ENCODE measurements at regions not wholly inside any gene's neighbourhood (a gene's known extent, or its start where the extent isn't known, plus 50 kb on each side); places are given as distances from the start of the nearest gene placed in this dataset.

DNA sequence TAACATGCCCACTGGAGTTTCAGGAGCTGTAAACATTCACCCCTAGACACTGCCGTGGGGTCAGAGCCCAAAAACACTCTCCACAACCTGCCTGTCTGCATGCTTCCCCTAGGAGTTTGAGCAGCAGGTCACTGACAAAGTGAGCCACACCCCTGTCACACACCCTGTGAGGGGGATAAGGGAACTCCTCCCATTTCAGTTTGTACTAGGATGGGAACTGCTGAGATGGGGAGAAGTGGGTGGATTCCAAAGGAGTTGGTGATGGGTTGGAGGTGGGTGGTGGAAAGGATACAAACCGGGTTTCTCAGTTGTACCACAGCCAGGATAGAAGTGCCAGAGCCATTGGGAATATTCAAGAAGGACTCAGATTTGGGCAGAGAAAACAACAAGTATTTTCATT lies 140.2 kb downstream of the MIS18A start:
- peaks cover 3 to 12% of the 10 kb centered on the region in 2 donors for H3K4me1 ChIP-seq (replicated peaks in 1 of 2)
- in situ Hi-C loops (cut with MboI; ENCODE audit: low pct_unique_long_range_greater_than_20kb in 2 of 9, low sequenced_read_pairs in 9 of 9, unreplicated experiment in 9 of 9): no loop called here
- 40 to 100% (median 71%) methylated on average over 1 of the region's 2 CpGs; no CpG with 5 or more reads in 6 of the 10 experiments for WGBS, 10 experiments
- ATAC-seq (replicated peaks in 6 of 8): no peak
- no peak overlapping the region for H3K4me3 ChIP-seq
- H3K27ac ChIP-seq: no peak overlapping the region

DNA sequence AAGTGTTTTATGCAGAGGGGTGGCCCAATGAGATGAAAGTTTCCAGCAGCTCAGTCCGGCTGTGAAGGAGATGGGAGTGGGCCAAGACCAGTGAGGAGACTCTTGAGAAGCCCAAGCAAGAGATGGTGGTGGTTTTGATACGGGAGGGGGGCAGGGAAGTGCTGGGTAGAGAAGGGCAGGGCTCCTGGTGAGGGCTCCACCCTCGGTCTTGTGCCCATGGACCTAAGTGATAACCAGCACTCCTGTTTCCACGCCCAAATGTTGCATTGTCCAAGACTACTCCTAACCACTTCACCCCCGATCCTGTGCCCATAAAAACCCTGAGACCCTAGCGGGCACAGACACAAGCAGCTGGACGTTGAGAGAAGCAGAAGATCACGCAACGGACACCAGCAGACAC lies 140.9 kb downstream of the MIS18A start:
- WGBS, 10 experiments: 40 to 100% (median 66%) methylated on average over 1 to 2 of the region's 9 CpGs; no CpG with 5 or more reads in 6 of the 10 experiments
- no peak for ATAC-seq (replicated peaks in 6 of 8)
- peaks cover under 1 to 12% of the 10 kb centered on the region in 2 donors for H3K4me1 ChIP-seq (replicated peaks in 1 of 2)
- H3K4me3 ChIP-seq: no peak overlapping the region
- in situ Hi-C loops (cut with MboI; ENCODE audit: low pct_unique_long_range_greater_than_20kb in 2 of 9, low sequenced_read_pairs in 9 of 9, unreplicated experiment in 9 of 9): no loop called here
- no peak overlapping the region for H3K27ac ChIP-seq

DNA sequence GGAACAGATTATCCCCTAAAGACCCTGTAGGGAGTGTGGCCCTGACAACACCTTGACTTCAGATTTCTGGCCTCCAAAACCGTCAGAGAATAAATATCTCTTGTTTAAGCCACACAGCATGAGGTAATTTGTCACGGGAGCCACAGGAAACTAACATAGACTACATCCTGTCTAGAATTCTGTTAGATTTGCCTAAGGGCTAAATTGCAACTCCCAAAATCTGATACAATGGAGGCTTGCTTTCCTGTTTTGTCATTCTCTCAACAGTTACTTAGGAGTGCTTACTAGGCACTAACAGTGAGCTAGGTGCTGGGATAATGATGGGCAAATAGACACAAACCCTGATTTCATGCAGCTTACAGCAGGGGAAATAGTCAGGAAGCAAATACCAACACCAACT lies 141.6 kb downstream of the MIS18A start:
- no peak overlapping the region for H3K27ac ChIP-seq
- H3K4me3 ChIP-seq: no peak overlapping the region

DNA sequence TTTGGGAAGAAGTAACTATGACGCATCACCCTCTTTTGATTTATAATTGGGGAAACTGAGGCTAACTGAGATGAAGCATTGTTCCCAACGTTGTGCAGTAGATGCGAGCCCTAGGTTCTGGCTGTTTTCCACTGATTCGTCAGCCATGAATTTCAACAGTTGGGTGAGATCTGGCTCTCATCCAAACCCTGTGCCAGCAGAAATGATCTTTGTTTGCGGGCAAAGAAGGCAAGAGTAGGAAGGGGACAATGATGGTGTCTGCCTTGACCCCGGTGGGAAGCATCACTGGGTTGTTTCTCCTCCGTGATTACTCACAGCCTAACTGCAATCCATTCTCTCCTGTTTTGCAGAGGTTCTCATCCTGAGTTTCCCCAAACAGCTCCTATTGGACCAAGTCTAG lies 142.3 kb downstream of the MIS18A start:
- H3K4me1 ChIP-seq (replicated peaks in 1 of 2): peaks cover 0 to 12% of the 10 kb centered on the region in 2 donors
- no peak for ATAC-seq (replicated peaks in 6 of 8)
- no peak overlapping the region for H3K27ac ChIP-seq
- in situ Hi-C loops (cut with MboI; ENCODE audit: low pct_unique_long_range_greater_than_20kb in 2 of 9, low sequenced_read_pairs in 9 of 9, unreplicated experiment in 9 of 9): no loop called here
- WGBS, 10 experiments: 66 to 95% (median 80%) methylated on average over 1 to 7 of the region's 7 CpGs; no CpG with 5 or more reads in 1 of the 10 experiments
- no peak overlapping the region for H3K4me3 ChIP-seq

More for the DNA sequence above, 141.6 kb downstream of the MIS18A start:
- peaks cover 0 to 12% of the 10 kb centered on the region in 2 donors for H3K4me1 ChIP-seq (replicated peaks in 1 of 2)
- no peak for ATAC-seq (replicated peaks in 6 of 8)
- in situ Hi-C loops (cut with MboI; ENCODE audit: low pct_unique_long_range_greater_than_20kb in 2 of 9, low sequenced_read_pairs in 9 of 9, unreplicated experiment in 9 of 9): no loop called here
- WGBS, 10 experiments: 20 to 100% (median 83%) methylated on average over 1 to 2 of the region's 2 CpGs; no CpG with 5 or more reads in 5 of the 10 experiments

DNA sequence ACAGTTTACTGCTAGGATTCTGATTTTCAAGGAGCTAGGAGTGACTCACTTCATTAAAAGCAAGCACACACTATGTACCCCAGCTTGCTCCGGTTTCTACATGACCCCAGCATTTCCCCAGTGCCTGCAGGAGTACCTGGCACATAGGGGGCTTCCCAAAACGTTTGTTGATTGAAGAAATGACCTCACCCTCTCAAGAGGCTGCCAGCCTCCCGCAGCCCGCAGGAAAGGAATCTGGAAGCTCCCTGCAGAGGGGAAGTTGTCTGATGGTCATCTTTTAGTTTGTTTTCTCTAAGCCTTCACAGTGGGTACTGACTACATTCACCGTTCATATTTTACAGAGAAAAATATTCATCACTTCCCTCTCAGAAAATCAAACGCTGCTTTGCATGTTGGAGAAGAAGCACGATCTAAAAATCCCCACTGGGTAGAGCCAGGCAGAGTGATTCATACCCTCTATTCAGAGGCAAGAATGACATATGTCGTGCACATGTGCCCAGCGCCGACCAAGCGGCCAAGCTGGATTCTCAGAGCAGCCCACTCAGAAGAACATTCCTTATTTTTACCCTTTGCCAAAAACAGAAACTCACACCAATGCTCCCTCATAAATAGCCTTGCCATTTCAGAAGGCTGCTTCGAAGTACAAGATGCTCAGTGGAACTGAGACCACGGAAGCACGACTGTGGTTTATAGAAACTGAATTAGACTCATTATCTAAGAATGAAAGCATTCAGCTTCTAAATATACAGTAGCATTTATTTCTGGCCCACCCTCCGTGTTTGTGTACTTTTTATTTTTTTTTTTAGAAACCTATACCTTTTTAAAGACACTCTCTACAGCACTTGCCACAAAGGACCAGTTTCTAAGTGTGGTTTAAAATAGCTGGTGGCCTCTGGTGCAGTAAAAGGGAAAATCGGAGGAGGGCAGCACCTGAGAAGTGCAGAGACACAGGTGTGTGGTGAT lies 143.2 kb downstream of the MIS18A start:
- in situ Hi-C loops (cut with MboI; ENCODE audit: low pct_unique_long_range_greater_than_20kb in 2 of 9, low sequenced_read_pairs in 9 of 9, unreplicated experiment in 9 of 9): no loop called here
- WGBS, 10 experiments: 0 to 86% (median 64%) methylated on average over 1 to 13 of the region's 16 CpGs

DNA sequence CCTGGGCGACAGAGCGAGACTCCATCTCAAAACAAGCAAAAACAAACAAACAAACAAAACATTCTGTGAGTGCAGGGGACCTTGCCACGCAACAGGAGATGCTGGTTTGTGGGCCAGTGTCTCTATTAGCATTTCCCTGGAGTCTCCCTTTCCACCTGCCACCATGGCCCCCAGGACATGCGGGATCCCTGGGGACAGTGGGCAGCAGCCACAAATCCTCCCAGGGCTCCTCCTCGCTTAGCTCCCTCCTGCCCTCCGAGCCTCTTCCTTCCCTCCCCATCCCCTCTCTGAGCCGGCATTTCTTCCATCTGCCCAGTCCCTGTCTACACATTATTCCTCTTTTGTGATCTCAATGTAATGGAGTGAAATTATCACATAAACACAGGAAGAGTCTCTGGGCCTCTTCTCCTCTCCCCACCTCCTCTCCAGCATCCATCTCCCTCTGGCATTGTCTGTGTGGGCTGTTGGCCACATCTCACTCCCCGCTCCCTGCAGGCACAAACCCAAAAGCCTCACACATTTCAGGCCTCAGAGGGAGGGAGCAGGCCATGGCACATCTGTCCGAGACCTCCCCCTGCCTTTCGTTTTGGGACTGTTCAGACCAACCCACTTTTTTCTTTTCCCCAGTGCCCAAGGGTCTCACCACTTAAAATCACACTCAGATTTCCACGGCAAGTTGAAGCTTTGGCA lies 144.3 kb downstream of the MIS18A start:
- no peak overlapping the region for H3K27ac ChIP-seq
- WGBS, 10 experiments: 47 to 100% (median 66%) methylated on average over 1 to 8 of the region's 11 CpGs; no CpG with 5 or more reads in 4 of the 10 experiments
- peaks cover 0 to 4% of the 10 kb centered on the region in 2 donors for H3K4me1 ChIP-seq (replicated peaks in 1 of 2)
- in situ Hi-C loops (cut with MboI; ENCODE audit: low pct_unique_long_range_greater_than_20kb in 2 of 9, low sequenced_read_pairs in 9 of 9, unreplicated experiment in 9 of 9): no loop called here
- H3K4me3 ChIP-seq: no peak overlapping the region
- no peak for ATAC-seq (replicated peaks in 6 of 8)

More for the DNA sequence above, 143.2 kb downstream of the MIS18A start:
- no peak overlapping the region for H3K4me3 ChIP-seq
- H3K27ac ChIP-seq: no peak overlapping the region
- peak in 3 of 8 experiments; percentile 79 to 94 (median 82) for ATAC-seq (replicated peaks in 6 of 8)
- H3K4me1 ChIP-seq (replicated peaks in 1 of 2): peaks cover 0 to 11% of the 10 kb centered on the region in 2 donors

DNA sequence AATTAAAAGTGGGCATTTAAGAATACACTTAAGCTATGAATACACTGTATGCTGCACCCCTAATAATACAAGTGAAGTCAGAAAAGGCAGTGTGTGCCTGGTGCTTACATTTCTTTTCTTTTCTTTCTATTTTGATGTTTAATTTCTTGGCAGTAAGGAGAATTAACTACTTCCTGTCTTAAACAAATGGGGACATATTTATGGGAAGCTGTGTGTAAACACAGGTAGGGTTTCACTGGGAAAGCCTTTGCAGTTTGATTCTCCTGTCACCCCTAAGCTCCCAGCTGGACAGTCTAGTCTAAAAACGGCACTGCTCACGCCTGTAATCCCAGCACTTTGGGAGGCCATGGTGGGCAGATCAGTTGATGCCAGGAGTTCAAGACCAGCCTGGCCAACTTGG lies 146.0 kb downstream of the MIS18A start:
- no peak for ATAC-seq (replicated peaks in 6 of 8)
- H3K27ac ChIP-seq: no peak overlapping the region
- H3K4me3 ChIP-seq: no peak overlapping the region
- 0 to 100% (median 96%) methylated on average over 2 of the region's 2 CpGs; no CpG with 5 or more reads in 6 of the 10 experiments for WGBS, 10 experiments
- in situ Hi-C loops (cut with MboI; ENCODE audit: low pct_unique_long_range_greater_than_20kb in 2 of 9, low sequenced_read_pairs in 9 of 9, unreplicated experiment in 9 of 9): no loop called here
- H3K4me1 ChIP-seq (replicated peaks in 1 of 2): peaks cover 0 to 4% of the 10 kb centered on the region in 2 donors

DNA sequence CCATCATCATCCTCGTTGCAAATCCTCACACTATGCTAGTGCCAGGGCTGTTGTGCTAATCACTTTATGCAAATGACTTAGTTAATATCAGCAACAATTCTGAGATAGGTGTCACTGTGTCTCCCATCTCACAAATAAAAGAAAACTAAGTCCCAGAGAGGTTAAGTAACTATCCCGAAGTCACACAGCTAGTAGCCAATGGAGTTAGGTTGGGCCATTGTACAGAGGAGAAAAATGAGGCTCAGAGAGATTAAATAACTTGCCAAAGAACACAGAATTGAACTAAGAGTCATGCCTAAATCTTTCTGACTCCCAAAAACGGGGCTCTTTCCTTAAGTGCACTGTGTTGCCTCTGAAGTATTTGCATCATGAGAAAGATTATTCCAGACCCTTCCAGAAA lies 146.4 kb downstream of the MIS18A start:
- peaks cover 0 to 4% of the 10 kb centered on the region in 2 donors for H3K4me1 ChIP-seq (replicated peaks in 1 of 2)
- 54 to 90% (median 82%) methylated on average over 1 to 3 of the region's 3 CpGs; no CpG with 5 or more reads in 4 of the 10 experiments for WGBS, 10 experiments
- H3K4me3 ChIP-seq: no peak overlapping the region
- H3K27ac ChIP-seq: no peak overlapping the region
- no peak for ATAC-seq (replicated peaks in 6 of 8)
- in situ Hi-C loops (cut with MboI; ENCODE audit: low pct_unique_long_range_greater_than_20kb in 2 of 9, low sequenced_read_pairs in 9 of 9, unreplicated experiment in 9 of 9): no loop called here

DNA sequence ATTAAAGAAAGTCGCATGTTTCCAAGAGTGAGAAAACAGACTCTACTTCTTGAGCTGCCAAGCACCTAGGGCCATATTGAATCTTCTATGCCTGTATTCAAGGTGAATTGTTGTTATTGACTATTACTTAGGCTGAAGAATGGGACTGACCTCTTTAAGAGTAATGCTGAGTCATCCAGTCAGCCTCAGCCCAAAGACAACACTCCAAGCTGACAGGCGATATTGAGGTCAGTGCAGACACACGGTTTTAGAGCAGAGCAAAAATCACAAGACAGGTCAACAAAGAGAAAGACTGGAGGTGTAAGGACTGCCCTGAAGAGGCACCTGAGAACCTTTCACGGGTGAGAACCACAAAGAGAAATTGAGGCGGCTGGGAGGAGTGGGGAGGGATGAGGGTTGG lies 146.9 kb downstream of the MIS18A start:
- no peak overlapping the region for H3K4me3 ChIP-seq
- ATAC-seq (replicated peaks in 6 of 8): peak in 5 of 8 experiments; percentile 25 to 76 (median 61)
- no peak overlapping the region for H3K27ac ChIP-seq
- in situ Hi-C loops (cut with MboI; ENCODE audit: low pct_unique_long_range_greater_than_20kb in 2 of 9, low sequenced_read_pairs in 9 of 9, unreplicated experiment in 9 of 9): no loop called here
- 0 to 61% (median 32%) methylated on average over 1 to 5 of the region's 5 CpGs; no CpG with 5 or more reads in 5 of the 10 experiments for WGBS, 10 experiments
- H3K4me1 ChIP-seq (replicated peaks in 1 of 2): peaks cover 0 to 4% of the 10 kb centered on the region in 2 donors

DNA sequence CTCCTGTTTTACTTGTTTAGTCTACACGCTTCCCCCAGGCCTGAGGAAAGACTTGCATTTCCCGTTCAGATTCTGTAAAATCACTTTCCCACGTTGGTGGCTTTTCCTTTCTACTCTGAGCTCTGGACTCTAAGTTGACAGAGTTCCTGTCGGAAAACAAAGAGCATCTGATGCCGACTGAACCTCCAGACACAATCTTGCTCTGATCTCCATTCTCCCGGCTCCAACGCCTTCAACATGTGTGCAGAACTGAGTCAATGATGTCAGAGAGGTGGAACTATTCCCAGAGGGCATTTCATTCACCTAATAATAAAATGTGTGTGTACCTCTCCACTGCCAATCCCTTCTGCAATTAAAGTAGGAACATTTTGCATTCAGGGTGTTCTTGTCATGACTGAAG lies 147.7 kb downstream of the MIS18A start:
- ATAC-seq (replicated peaks in 6 of 8): no peak

DNA sequence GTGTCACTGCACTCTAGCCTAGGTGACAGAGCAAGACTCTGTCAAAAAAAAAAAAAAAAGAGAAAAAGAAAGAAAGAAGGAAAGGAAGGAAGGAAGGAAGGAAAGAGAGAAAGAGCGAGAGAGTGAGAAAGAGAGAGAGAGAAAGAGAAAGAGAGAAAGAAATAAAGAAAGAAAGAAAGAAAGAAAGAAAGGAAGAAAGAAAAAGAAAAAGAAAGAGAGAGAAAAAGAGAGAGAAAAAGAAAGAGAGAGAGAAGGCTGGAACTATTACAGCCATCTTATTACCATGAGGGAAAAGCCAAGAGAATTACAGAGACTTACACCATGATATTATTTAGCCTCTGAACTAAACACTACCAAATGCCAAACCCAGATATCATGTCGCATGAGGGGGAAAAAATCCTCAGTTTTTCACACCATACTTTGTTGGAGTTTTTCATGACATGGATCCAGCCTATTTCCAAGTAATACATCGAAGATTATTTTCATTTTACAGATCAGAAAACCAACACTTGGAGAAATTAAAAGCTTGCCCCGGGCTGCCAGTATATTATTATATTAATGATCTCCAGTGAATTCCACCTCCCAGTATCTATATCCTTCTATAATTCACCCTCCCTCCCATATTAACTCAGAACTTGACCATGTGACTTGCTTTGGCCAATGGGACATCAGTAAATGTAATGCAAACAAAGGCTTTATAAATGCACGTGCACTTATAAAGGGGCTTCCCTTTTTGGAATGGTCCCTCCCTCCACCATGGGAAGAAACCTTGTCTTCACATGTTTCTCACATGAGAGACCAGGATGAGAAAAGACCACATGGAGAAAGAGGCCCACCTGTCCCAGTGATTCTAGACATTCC lies 148.6 kb downstream of the MIS18A start:
- Histone ChIP-seq H3K4me3 (no peak overlapping the region), H3K27ac (no peak overlapping the region), H3K4me1 (replicated peaks in 1 of 2) (peaks cover 0 to 4% of the 10 kb centered on the region in 2 donors)
- in situ Hi-C loops (cut with MboI; ENCODE audit: low pct_unique_long_range_greater_than_20kb in 2 of 9, low sequenced_read_pairs in 9 of 9, unreplicated experiment in 9 of 9): no loop called here
- 43 to 100% (median 85%) methylated on average over 1 to 5 of the region's 5 CpGs for WGBS, 10 experiments
- ATAC-seq (replicated peaks in 6 of 8): no peak

More for the DNA sequence above, 147.7 kb downstream of the MIS18A start:
- no peak overlapping the region for H3K27ac ChIP-seq
- 23 to 92% (median 78%) methylated on average over 3 to 7 of the region's 7 CpGs; no CpG with 5 or more reads in 1 of the 10 experiments for WGBS, 10 experiments
- H3K4me3 ChIP-seq: no peak overlapping the region
- peaks cover 0 to 4% of the 10 kb centered on the region in 2 donors for H3K4me1 ChIP-seq (replicated peaks in 1 of 2)
- in situ Hi-C loops (cut with MboI; ENCODE audit: low pct_unique_long_range_greater_than_20kb in 2 of 9, low sequenced_read_pairs in 9 of 9, unreplicated experiment in 9 of 9): no loop called here

DNA sequence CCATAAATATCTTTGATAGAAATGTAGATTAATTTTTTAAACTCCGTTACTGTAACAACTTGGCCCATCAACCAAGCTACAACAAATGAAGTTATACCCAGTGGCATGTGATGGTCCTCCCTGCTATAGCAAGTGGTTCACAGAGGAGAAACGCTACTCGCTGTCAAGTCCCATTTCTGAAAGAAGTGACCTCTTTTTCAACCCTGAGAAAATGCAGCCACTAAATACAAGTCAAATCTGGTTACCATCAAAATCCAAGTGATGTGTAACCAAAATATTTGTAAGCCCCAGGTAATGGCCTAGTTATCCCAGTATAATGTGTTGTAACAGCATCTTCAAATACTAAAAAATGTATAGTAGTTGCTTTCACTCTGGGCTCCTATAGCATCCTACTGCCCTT lies 151.8 kb downstream of the MIS18A start:
- no peak for ATAC-seq (replicated peaks in 6 of 8)
- in situ Hi-C loops (cut with MboI; ENCODE audit: low pct_unique_long_range_greater_than_20kb in 2 of 9, low sequenced_read_pairs in 9 of 9, unreplicated experiment in 9 of 9): no loop called here
- Histone ChIP-seq H3K27ac (no peak overlapping the region), H3K4me1 (replicated peaks in 1 of 2) (no peaks in the 10 kb centered on the region), H3K4me3 (no peak overlapping the region)
- WGBS, 10 experiments: 41 to 100% (median 89%) methylated on average over 1 to 3 of the region's 3 CpGs
